GM12865 (cell line): ENCODE measurements at regions not wholly inside any gene's neighbourhood (a gene's known extent, or its start where the extent isn't known, plus 50 kb on each side); places are given as distances from the start of the nearest gene placed in this dataset.

Experiments used
- DNase-seq: peaks from one replicate; pipeline ENCODE4 v3.0.0; 2010; ENCODE audit warnings: low read depth
- H3K4me3 ChIP-seq: 2 replicates; pipeline ENCODE4 v1.5.1; 2011; ENCODE audit warnings: mild to moderate bottlenecking, low read depth, low read length, control low read depth
- CTCF ChIP-seq: IDR thresholded peaks from 2 replicates; pipeline ENCODE4 v1.5.1; 2011; ENCODE audit warnings: low read length, control low read depth, low read depth, inconsistent platforms; ENCODE audit not compliant: insufficient read depth; ENCODE audit errors: missing control alignments

- DNase-seq, result no peak
- no peak for TF ChIP-seq CTCF
- no peak overlapping the region for H3K4me3 ChIP-seq
Observed at GRCh38 chr4:117311215-117311614, 225.8 kb upstream of the TRAM1L1 start.

GRCh38 chr4:117311989-117312388 lies 226.6 kb upstream of the TRAM1L1 start:
- H3K4me3 ChIP-seq, result no peak overlapping the region
- no peak for DNase-seq
- TF ChIP-seq CTCF, result no peak

GRCh38 chr4:117324851-117325491 lies 239.6 kb upstream of the TRAM1L1 start:
- H3K4me3 ChIP-seq, result no peak overlapping the region
- TF ChIP-seq CTCF, result no peak
- DNase-seq, result peak; percentile 20

- H3K4me3 ChIP-seq, result no peak overlapping the region
- DNase-seq, result no peak
- no peak for TF ChIP-seq CTCF
Observed at GRCh38 chr4:117326091-117326490, 240.7 kb upstream of the TRAM1L1 start.

GRCh38 chr4:117327491-117327890 lies 242.1 kb upstream of the TRAM1L1 start:
- no peak for TF ChIP-seq CTCF
- no peak for DNase-seq
- no peak overlapping the region for H3K4me3 ChIP-seq

- no peak for TF ChIP-seq CTCF
- H3K4me3 ChIP-seq, result no peak overlapping the region
- DNase-seq, result no peak
Observed at GRCh38 chr4:117328333-117328732, 243.0 kb upstream of the TRAM1L1 start.

- DNase-seq, result no peak
- no peak overlapping the region for H3K4me3 ChIP-seq
- no peak for TF ChIP-seq CTCF
Observed at GRCh38 chr4:117331817-117332216, 246.4 kb upstream of the TRAM1L1 start.
